GM21737 (cell line): ENCODE measurements at regions not wholly inside any gene's neighbourhood (a gene's known extent, or its start where the extent isn't known, plus 50 kb on each side); places are given as distances from the start of the nearest gene placed in this dataset.
"Not testable (repeated sequence)": the region's sequence is repeated elsewhere in the genome, so short reads cannot be mapped to it uniquely, and the experiment has no call there.

Experiments used
- ATAC-seq: cut with Tn5 transposase; IDR thresholded peaks from one replicate; pipeline ENCODE4 v1.9.1; 2021; ENCODE audit warnings: mild to moderate bottlenecking, moderate library complexity; ENCODE audit not compliant: unreplicated experiment

GRCh38 chr22:47411006-47411405 is 648.6 kb downstream of the TBC1D22A start:
- no peak for ATAC-seq

GRCh38 chr22:47409539-47410275 is 647.3 kb downstream of the TBC1D22A start:
- no peak for ATAC-seq

GRCh38 chr22:47408409-47408808 is 646.0 kb downstream of the TBC1D22A start:
- ATAC-seq, result no peak

- ATAC-seq, result no peak
These were observed 645.1 kb downstream of the TBC1D22A start for GRCh38 chr22:47407461-47408025.

GRCh38 chr22:47406896-47407295 is 644.4 kb downstream of the TBC1D22A start:
- no peak for ATAC-seq

- ATAC-seq, result no peak
These were observed 643.9 kb downstream of the TBC1D22A start for GRCh38 chr22:47406180-47406834.

GRCh38 chr22:47405222-47405621 is 642.8 kb downstream of the TBC1D22A start:
- ATAC-seq, result not testable (repeated sequence)

- ATAC-seq, result no peak
These were observed 640.6 kb downstream of the TBC1D22A start for GRCh38 chr22:47402876-47403525.

- ATAC-seq, result no peak
These were observed 639.7 kb downstream of the TBC1D22A start for GRCh38 chr22:47401976-47402770.

- ATAC-seq, result no peak
These were observed 639.1 kb downstream of the TBC1D22A start for GRCh38 chr22:47401592-47401898.

- ATAC-seq, result no peak
These were observed 638.5 kb downstream of the TBC1D22A start for GRCh38 chr22:47400701-47401591.

GRCh38 chr22:47400131-47400530 is 637.7 kb downstream of the TBC1D22A start:
- ATAC-seq, result not testable (repeated sequence)

- ATAC-seq, result no peak
These were observed 636.7 kb downstream of the TBC1D22A start for GRCh38 chr22:47398921-47399790.

GRCh38 chr22:47398491-47398890 is 636.0 kb downstream of the TBC1D22A start:
- no peak for ATAC-seq

- ATAC-seq, result no peak
These were observed 635.2 kb downstream of the TBC1D22A start for GRCh38 chr22:47397673-47398072.

GRCh38 chr22:47396515-47396914 is 634.1 kb downstream of the TBC1D22A start:
- ATAC-seq, result no peak

- ATAC-seq, result no peak
These were observed 633.7 kb downstream of the TBC1D22A start for GRCh38 chr22:47396105-47396504.

GRCh38 chr22:47395481-47395880 is 633.0 kb downstream of the TBC1D22A start:
- no peak for ATAC-seq
